ENCODE measurements at regions not wholly inside any gene's neighbourhood (a gene's known extent, or its start where the extent isn't known, plus 50 kb on each side); places are given as distances from the start of the nearest gene placed in this dataset.

GRCh38 chrX:137366018-137366633, 199.8 kb upstream of the ZIC3 start:
- no peak for DNase-seq

DNA sequence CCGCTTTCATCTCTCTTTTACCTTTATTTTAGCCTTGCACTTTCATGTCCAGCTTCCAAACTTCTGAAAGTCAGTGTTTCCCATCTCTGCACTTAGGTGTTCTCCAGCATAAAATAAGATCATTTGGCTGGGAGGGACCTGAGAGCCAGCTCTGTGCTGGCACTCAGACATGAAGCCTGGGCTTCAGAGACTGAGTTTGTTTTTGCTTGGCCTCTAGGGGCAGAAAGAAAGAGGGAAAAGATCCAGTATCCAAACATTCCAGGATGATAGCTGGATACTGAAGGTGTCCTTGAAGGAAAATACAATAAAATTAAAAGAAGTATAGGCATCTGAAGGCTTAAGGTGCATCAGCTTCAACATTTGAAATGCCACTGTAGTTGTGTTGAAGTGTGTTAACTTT, 202.4 kb upstream of the ZIC3 start:
- no peak for DNase-seq

- DNase-seq: no peak
These were observed 203.3 kb upstream of the ZIC3 start for GRCh38 chrX:137362583-137362982.

DNA sequence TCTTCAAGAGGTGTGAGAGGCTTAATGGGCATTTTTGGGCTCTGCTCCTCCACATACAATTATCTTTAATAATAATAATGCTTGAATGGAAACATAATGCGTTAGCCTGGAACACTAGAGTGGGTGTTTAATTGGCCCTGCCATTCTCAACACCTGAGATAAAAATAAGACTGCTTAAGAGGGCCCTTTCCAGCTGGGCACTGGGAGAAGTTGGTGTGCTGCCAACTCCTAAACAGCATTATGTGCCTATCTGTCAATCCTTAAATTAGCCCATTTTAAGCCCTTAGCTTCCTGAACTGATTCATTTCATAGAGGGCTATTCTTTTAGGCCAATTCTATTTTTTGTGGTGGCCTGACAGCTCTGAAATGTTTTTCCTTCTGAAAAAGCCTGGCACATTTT, 211.1 kb upstream of the ZIC3 start:
- no peak for DNase-seq

- no peak for DNase-seq
These were observed 212.5 kb upstream of the ZIC3 start for GRCh38 chrX:137353404-137353803.

DNA sequence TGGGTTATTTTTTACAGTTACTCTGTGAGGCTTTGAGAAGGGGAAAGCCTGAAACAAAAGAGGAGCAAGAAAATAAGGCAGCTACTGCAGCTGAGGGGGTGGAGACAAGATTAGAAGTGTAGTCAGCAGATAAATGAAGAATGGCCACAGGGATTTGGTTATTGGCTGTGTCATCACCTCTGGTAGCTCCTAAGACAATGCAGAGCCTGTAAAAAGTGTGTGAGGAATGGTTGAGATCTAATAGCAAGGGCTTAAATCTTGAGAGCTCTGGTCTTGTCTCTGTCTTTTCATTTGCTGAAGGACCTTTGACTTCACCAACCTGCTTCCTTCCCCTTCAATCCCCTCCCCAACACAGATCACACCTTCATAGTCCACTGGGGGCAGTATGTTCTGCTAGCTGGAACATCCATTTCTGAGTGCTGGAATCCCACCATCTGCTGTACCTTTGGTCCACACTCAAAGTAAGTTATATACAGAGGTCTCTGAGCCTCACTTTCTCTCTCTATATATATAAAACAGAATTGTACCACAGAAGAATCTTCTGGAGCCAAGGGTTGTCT, 213.7 kb upstream of the ZIC3 start:
- no peak for DNase-seq

GRCh38 chrX:137342969-137343368, 223.0 kb upstream of the ZIC3 start:
- no peak for DNase-seq

DNA sequence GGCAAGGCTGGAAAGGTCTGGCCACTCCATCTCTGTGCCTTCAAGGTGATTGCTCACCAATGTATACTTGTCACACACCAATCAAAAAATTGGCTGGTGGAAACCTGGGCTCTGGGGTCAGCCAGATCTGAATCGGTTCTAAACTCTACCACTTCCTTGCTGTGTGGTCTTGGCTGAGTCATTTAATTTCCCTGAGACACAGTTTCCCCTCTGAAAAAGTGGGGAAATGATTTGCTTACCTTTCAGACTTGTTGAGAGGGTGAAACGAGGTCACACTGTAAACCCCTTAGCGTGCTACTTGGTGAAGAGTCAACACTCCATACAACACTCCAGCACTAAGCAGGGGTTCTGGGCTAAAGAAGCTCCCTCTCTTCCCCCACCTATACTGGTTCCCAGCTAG, 252.3 kb upstream of the ZIC3 start:
- DNase-seq: peak; percentile 46

- DNase-seq: no peak
These were observed 260.5 kb upstream of the ZIC3 start for GRCh38 chrX:137305404-137305803.

DNA sequence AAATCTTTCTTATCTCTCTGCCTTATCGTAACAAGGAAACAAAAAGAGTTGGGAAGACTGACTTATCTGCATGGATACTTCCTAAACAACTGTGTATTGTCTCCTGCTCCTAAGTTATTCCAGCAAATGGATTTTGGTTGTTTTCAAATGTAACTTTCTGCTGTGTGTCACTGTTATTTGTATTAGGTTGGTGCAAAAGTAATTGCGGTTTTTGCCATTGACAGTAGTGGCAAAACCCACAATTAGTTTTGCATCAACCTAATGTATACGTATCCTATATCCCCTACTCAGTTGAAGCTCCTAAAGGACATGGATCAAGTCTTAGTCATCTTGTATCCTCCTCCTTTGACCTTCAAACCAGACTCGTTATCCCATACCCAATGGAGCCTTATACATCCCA, 263.4 kb upstream of the GPR101 start:
- no peak for DNase-seq

GRCh38 chrX:137290011-137290410, 256.2 kb upstream of the GPR101 start:
- no peak for DNase-seq

DNA sequence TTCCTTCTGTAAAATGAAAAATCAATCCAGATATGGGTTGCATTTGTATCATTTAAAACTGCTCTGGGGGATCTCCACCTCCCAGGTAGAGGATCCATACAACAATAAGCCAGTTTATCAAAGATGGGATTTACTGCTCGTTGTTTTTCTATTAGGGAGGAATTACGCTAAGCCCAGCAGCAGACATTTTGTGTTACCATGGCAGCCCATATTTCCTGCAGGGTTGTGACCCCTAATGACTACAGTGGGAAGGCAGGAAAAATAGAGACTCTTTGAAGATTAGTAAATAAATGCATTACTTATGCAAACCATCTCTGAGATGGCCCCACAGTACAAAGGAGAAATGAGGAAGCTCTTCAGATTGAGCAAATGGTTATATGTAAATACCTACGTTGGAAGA, 253.4 kb upstream of the GPR101 start:
- no peak for DNase-seq

DNA sequence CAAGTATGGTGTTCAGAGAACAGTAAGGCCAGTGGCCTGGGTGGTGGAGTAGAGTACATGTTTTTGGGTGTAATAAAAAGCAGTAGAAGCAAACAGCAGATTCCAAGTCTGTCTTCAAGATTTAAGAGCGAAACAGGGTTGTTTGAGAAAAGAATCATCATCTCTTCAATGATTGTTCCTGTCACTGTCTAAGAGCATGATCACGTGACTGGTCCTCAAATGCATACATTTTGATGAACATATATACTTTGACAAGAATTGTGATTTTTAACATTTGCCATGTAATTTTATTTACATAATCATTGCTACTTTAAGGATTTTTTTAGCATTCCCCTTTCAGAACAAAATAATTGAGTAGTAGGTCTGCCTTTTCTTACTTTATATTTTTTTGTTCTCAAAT, 252.6 kb upstream of the GPR101 start:
- no peak for DNase-seq

- no peak for DNase-seq
These were observed 245.0 kb upstream of the GPR101 start for GRCh38 chrX:137278825-137279224.

GRCh38 chrX:137263374-137263773, 229.6 kb upstream of the GPR101 start:
- DNase-seq: no peak

DNA sequence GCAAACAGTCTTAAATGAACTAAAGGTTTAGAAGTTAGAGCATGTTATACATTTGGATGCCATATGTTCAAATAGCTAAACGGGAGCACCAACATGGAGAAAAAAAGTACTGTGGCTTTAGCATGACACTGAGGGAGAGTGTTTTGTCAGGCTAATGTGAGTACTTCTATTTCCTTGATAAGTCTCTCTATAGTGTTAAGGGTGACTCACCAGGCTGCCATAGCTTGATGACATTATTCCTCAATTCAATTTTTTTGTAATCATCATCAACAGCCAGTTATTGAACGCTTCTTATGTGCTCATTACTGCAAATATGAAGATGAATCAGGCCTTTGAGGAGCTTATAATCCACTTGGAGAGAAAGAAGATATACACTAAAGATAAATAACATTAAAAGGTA, 211.4 kb upstream of the GPR101 start:
- no peak for DNase-seq

DNA sequence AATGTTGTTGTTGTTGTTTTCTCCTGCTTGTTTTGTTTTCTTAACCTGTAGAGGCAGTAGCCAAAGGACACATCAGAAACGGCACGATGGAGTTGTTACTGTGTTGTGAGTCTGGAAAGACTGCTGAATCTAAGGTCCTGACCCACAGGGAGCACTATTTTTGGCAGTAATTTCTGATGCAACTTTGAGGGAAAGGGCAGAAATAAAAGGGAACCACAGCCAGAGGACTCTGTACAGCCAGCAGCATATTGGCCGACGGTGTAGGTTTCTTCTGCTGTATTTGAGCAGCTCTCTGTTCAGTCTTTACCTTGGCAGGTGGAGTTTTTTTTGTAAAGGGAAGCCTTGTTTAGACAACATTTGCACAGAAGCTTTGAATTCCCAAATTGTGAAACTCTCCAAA, 203.0 kb upstream of the GPR101 start:
- DNase-seq: no peak

DNA sequence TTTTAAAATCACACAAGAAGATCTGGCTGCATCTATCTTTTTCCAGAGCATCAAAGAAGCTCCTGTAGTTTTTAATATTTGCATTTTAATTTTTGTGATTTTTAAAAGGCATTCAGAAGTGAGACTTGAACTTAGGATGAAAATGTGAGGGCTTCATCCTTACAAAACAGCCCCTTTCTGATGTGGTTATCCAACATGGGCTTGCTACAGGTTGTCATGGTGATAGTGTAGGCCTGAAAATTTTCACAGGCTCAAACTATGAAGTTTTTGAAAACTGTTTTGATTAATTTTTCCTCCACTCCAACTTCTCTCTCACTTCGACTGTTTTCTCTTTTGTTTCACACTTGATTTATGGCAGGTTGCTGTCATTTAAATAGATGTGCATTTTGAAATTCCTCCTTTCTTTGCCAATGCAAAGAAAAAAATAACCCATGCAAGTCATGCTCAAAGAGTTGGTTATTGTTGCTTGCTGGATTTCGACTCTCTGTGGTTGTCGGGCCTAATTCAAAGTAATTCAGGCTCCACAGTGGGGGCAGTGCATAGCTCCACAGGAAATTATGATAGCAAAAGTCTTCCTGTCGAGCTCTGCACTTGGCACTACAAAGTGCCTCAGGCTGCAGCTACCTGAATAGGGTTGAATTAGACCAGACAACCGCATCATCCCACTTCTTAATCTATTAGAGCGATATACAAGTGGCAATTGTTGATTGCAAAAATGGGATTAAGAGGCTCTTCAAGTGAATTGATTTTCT, 201.0 kb upstream of the GPR101 start:
- no peak for DNase-seq

DNA sequence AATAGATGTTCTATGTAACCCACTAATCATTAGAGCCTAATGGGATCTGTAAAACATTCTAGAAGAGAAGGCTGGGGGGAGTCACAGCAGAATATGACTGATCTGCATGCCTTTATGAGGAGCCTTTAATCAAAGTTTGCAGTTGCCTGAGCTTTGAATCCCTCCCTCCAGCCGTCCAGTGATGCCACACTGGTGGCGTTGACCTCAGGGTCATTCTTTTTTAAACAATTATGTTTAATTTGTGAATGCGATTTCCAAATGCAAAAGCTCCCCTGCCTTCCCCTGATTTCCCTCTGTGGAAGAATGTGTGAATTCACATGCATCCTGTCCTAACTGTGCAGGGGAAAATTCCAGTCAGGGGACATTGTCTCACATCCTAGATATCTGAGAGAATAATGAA, 199.7 kb upstream of the GPR101 start:
- DNase-seq: no peak

GRCh38 chrX:137227151-137227550, 193.4 kb upstream of the GPR101 start:
- DNase-seq: no peak

- DNase-seq: no peak
These were observed 181.7 kb upstream of the GPR101 start for GRCh38 chrX:137215467-137215866.

- DNase-seq: no peak
These were observed 178.4 kb upstream of the GPR101 start for GRCh38 chrX:137212078-137212632.

GRCh38 chrX:137198040-137198439, 164.2 kb upstream of the GPR101 start:
- DNase-seq: no peak

DNA sequence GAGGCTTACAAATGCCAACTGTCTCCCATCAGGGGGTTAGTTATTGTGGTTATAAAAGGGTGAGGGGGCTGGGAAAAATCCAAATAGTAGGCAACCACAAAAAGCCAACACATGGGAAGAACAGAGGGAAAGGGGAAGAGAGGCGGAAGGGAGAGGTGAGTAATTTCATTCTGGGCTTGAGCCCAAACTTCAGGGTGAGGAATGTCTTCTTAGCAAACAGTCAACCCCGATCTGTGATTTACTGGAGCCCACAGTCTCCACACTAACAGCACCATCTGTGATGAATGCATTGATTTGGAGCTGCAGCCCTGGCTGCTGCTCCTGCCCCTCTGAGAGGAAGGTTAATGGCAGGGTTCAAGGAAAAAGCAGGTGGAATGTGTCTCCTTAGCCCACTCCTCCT, 162.2 kb upstream of the GPR101 start:
- DNase-seq: no peak
